GM06990 (cell line): ENCODE measurements at regions not wholly inside any gene's neighbourhood (a gene's known extent, or its start where the extent isn't known, plus 50 kb on each side); places are given as distances from the start of the nearest gene placed in this dataset.
A peak's percentile ranks its signal among the peaks of the same experiment; 100 is the strongest.

Experiments used
- DNase-seq: peaks from one replicate; pipeline ENCODE4 v3.0.0-alpha.2; 2011; ENCODE audit not compliant: insufficient read length; ENCODE audit errors: extremely low read depth
- H3K27me3 ChIP-seq: replicated peaks from 2 replicates; pipeline ENCODE4 v1.6.0; 2011; ENCODE audit warnings: low read length; ENCODE audit not compliant: control insufficient read depth, insufficient read depth
- H3K36me3 ChIP-seq: 2 replicates; pipeline ENCODE4 v1.5.1; 2011; ENCODE audit warnings: low read length; ENCODE audit not compliant: control insufficient read depth, insufficient read depth
- H3K4me3 ChIP-seq: replicated peaks from 2 replicates; pipeline ENCODE4 v1.5.1; 2011; ENCODE audit warnings: low read depth, mild to moderate bottlenecking, control low read depth, low read length
- CTCF ChIP-seq: IDR thresholded peaks from 2 replicates; pipeline ENCODE4 v1.5.1; 2011; ENCODE audit warnings: low read length, control low read depth, mild to moderate bottlenecking, inconsistent platforms; ENCODE audit not compliant: insufficient read depth, poor library complexity, severe bottlenecking

DNA sequence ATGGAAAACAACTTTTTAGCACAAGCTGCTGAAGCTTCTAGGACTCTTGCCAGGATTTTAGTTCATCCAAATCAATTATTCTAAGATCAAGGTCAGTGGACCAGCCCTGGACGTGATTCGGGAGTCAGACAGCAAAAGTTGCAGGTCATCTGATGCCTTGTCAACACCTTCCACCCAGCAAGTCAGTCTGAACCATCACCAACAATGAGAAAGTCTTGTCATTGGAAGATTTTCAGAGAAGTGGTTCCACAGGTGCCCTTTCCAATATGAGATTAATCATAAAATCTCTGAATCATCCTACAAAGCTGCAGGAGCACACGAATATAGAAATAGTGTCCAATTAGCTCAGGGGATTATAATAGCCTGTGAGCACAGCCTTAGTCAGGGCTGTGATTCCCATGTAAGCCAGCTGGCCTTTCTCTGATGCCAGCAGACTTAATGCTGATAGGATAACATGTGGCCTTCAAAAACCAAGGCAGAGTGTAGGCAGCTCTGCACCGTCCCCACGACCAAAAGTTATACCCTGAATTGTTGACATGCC is 445.0 kb upstream of the TRPC7 start:
- Histone ChIP-seq H3K27me3 (no peaks in the 10 kb centered on the region), H3K4me3 (no peak overlapping the region), H3K36me3 (no peaks in the 10 kb centered on the region)
- no peak for TF ChIP-seq CTCF
- no peak for DNase-seq

- no peak for TF ChIP-seq CTCF
- H3K27me3 ChIP-seq: no peaks in the 10 kb centered on the region
- H3K4me3 ChIP-seq: no peak overlapping the region
- no peak for DNase-seq
- no peaks in the 10 kb centered on the region for H3K36me3 ChIP-seq
Measured at GRCh38 chr5:136809382-136809781, 444.0 kb upstream of the TRPC7 start.

GRCh38 chr5:136808756-136809155 is 443.4 kb upstream of the TRPC7 start:
- no peaks in the 10 kb centered on the region for H3K36me3 ChIP-seq
- no peak for TF ChIP-seq CTCF
- H3K27me3 ChIP-seq: no peaks in the 10 kb centered on the region
- DNase-seq: no peak
- no peak overlapping the region for H3K4me3 ChIP-seq

DNA sequence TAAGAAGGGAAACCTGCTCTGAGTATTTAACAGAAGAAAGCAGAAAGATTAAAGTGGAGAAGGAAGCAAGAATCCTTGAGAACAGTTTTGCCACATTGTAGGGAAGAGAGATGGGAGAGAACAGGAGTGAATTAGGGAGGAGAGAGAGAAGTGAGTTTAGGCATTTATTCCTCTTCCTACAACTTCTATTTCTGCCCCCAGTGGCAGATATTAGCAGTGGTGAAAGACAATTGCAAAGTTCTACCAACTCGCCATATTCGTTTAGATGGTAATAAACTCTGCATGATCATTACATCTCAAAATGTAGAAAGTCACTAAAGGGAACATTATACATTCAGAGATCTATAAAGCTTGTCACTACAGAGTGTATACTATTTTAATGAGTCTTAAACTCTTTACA is 440.1 kb upstream of the TRPC7 start:
- H3K4me3 ChIP-seq: no peak overlapping the region
- no peak for TF ChIP-seq CTCF

DNA sequence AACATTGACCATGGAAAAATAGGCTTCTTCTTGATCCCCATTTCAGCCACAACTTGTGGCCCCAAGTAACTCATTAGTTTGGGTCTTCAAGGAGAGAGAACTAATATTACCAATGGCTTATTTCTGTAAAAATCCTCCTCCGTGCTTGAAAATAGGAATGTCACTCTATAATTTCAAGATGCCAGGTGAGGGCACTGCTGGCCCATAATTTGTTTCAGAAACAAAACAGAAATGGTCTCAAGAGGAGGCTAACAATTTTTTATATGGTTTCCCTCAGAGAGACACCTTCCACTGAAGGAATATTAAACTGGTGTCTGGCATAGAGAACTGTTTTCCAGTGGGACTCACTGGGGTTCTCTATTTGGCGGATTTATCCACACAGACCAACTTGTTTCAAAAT is 437.0 kb upstream of the TRPC7 start:
- TF ChIP-seq CTCF: peak; percentile 11
- DNase-seq: no peak
- H3K4me3 ChIP-seq: no peak overlapping the region

More for the DNA sequence above, 440.1 kb upstream of the TRPC7 start:
- Histone ChIP-seq H3K36me3 (no peaks in the 10 kb centered on the region), H3K27me3 (no peaks in the 10 kb centered on the region)
- no peak for DNase-seq

DNA sequence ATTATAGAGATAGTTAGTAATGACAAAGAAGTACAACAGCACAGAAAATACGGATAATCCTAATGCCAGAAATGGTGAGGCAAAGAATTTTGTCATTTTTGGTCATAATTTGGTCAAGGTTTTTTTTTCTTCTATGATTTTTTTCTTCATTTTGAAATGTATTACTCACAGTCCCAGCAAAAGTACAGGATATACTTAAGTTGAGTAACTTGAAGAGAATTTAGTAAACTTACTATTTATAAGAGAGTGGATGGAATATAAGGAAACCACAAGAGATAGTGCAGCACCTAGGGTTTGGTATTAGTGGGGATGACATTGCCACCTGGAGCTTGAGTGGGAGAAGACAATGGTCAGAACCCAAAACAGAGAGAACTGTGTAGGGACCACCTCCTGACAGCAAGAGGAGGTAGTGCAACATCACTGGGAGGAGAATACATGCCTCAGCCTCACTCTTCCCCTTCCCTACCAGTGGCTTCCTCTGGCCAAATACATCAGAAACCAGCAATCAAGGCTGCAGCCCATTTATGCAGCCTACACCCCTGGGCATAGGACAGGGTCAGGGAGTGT is 434.5 kb upstream of the TRPC7 start:
- Histone ChIP-seq H3K36me3 (no peaks in the 10 kb centered on the region), H3K4me3 (no peak overlapping the region), H3K27me3 (peaks cover 2% of the 10 kb centered on the region; the same call in 1 of the 2 replicates)
- no peak for TF ChIP-seq CTCF
- no peak for DNase-seq

More for the DNA sequence above, 437.0 kb upstream of the TRPC7 start:
- Histone ChIP-seq H3K27me3 (peaks cover 2% of the 10 kb centered on the region; the same call in 1 of the 2 replicates), H3K36me3 (no peaks in the 10 kb centered on the region)
